SH-SY5Y (cell line): ENCODE measurements at regions not wholly inside any gene's neighbourhood (a gene's known extent, or its start where the extent isn't known, plus 50 kb on each side); places are given as distances from the start of the nearest gene placed in this dataset.

Experiments
- GATA2 ChIP-seq: IDR thresholded peaks from 2 replicates; pipeline ENCODE4 v1.6.1; 2011; ENCODE audit warnings: mild to moderate bottlenecking, low read depth, low read length
- GATA3 ChIP-seq: IDR thresholded peaks from 2 replicates; pipeline ENCODE4 v1.6.1; 2011; ENCODE audit warnings: low read depth, mild to moderate bottlenecking, low read length, moderate library complexity

DNA sequence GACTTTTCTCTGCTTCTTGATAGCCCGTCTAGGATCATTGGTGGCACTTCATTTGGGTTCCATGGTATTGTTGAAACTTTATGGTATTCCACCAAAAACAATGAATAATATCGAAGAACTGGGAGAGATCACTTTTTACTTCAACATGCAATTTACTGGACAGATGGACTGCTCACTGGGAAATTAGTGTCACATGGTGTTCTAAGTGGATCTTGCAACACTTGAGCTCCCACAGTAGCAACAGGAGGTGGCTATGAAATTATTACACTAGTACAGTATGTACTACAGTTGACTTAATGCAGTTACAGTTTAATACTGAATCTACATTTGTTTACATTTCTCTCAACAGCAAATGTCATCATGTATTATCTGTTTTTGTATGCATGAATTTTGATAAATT is 997.3 kb downstream of the REEP3 start:
- TF ChIP-seq GATA2 (no peak), GATA3 (no peak)
